IMR-90 (cell line): ENCODE measurements at regions not wholly inside any gene's neighbourhood (a gene's known extent, or its start where the extent isn't known, plus 50 kb on each side); places are given as distances from the start of the nearest gene placed in this dataset.

ENCODE experiments used
- CHD1 ChIP-seq: IDR thresholded peaks from 2 replicates; pipeline ENCODE4 v1.6.1; 2012; ENCODE audit warnings: low read depth, low read length, improper control_type of control experiment
- CTCF ChIP-seq: conservative IDR thresholded peaks from 2 replicates; pipeline ENCODE4 v1.5.1; 2012; ENCODE audit warnings: mild to moderate bottlenecking, low read depth, low read length, improper control_type of control experiment
- POLR2A ChIP-seq: IDR thresholded peaks from 2 replicates; pipeline ENCODE4 v1.6.1; 2012; ENCODE audit warnings: mild to moderate bottlenecking, low read depth, low read length
- RAD21 ChIP-seq: IDR thresholded peaks from 2 replicates; pipeline ENCODE4 v1.6.1; 2012; ENCODE audit warnings: low read length, improper control_type of control experiment

DNA sequence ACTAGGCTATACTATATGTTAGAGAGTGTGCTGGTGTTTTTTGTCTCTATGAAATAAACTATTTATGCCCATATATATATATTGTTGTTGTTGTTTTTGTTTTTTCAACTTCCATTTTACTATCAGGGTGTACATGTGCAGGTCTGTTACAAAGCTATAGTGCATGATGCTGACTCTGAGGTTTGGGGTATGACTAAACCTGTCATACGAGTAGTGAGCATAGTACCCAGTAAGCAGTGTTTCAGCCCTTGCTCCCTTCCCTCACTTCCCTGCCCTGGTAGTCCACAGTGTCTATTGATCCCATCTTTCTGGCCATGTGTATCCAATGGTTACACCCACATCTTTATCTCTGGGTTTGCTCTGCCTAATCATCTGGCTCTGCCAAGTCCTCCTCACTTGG is 101.8 kb downstream of the FAS start:
- TF ChIP-seq CHD1 (no peak), CTCF (no peak), POLR2A (no peak), RAD21 (no peak)
